GM12891 (cell line): ENCODE measurements at regions not wholly inside any gene's neighbourhood (a gene's known extent, or its start where the extent isn't known, plus 50 kb on each side); places are given as distances from the start of the nearest gene placed in this dataset.

ENCODE experiments used
- POLR2A ChIP-seq: IDR thresholded peaks from 2 replicates; pipeline ENCODE4 v1.6.1; 2011; ENCODE audit warnings: low read depth, low read length, control low read depth
- POLR2AphosphoS5 ChIP-seq: IDR thresholded peaks from 2 replicates; pipeline ENCODE4 v1.6.1; 2011; ENCODE audit warnings: low read depth, low read length, control low read depth
- TAF1 ChIP-seq: IDR thresholded peaks from 2 replicates; pipeline ENCODE4 v1.6.1; 2011; ENCODE audit warnings: low read depth, low read length, control low read depth

DNA sequence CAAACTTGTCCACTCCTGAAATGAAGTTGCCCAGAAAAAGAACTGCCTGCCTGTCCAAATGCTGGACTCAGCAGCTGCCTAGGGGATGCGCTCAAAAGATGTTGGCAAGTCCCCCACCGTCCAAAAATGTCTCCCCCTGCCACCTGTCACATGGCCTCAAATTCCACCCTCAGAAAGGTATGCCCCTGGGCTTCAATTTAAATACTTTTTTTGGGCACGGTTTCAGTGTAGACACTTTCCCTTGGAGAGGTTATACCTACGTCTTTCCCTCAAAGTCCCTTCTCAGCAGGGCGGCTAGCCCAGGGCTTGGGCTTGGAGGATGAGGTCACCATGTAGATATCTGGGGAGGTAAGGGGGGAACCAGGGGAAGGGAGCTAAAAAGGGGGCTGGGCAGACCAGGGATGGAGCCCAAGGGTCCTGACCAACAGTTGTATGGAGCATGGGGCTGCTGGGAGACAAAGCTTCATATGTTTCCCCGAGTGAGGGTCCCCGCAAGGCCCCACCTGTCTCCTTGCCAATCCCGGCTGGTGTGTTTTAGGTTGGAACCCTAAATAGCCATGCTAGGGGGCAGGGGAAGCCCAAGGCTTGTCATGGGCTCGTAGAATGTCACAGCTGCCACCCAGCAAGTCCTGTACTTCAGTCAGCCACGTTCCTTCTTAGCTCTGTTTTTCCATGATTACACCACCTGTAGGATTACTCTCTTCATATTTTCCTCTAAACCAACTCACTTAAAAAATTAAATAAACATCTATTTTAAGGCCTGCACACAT, 131.2 kb upstream of the TBX3 start:
- TF ChIP-seq POLR2A = no peak
- TF ChIP-seq TAF1 = no peak
- no peak for TF ChIP-seq POLR2AphosphoS5
